Mononuclear cell (primary cell): ENCODE measurements at regions not wholly inside any gene's neighbourhood (a gene's known extent, or its start where the extent isn't known, plus 50 kb on each side); places are given as distances from the start of the nearest gene placed in this dataset.

Experiments used
- H3K27me3 ChIP-seq: 2 replicates; pipeline ENCODE4 v1.6.0; 2011; ENCODE audit warnings: low read length, control low read depth; ENCODE audit not compliant: insufficient read depth
- H3K4me1 ChIP-seq: 2 replicates; pipeline ENCODE4 v1.5.1; 2011; ENCODE audit warnings: mild to moderate bottlenecking, low read length, control low read depth; ENCODE audit not compliant: insufficient read depth
- H3K4me3 ChIP-seq: 2 replicates; pipeline ENCODE4 v1.5.1; 2011; ENCODE audit warnings: mild to moderate bottlenecking, low read length, moderate library complexity
- H3K9me3 ChIP-seq: 2 replicates; pipeline ENCODE4 v1.5.1; 2011; ENCODE audit warnings: low read depth, mild to moderate bottlenecking, control low read depth, low read length

- Histone ChIP-seq H3K9me3 (no peaks in the 10 kb centered on the region), H3K4me1 (no peaks in the 10 kb centered on the region), H3K27me3 (no peaks in the 10 kb centered on the region), H3K4me3 (no peak overlapping the region)
These were observed 125.5 kb downstream of the CHRM3 start for GRCh38 chr1:239511875-239512274.

DNA sequence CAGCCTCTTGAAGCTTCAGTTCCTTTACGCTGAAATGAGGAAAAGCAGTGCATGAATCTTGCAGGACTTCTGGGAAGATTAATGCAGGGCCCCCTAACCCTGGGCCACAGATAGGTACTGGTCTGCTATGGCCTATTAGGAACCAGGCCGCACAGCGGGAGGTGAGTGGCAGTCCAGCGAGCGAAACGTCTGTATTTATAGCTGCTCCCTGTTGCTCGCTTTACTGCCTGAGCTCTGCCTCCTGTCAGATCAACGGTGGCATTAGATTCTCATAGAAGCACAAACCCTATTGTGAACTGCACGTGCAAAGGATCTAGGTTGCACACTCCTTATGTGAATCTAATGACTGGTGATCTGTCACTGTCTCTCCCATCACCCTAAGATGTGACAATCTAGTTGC lies 130.2 kb downstream of the CHRM3 start:
- Histone ChIP-seq H3K9me3 (no peaks in the 10 kb centered on the region), H3K4me3 (no peak overlapping the region), H3K4me1 (no peaks in the 10 kb centered on the region), H3K27me3 (no peaks in the 10 kb centered on the region)

DNA sequence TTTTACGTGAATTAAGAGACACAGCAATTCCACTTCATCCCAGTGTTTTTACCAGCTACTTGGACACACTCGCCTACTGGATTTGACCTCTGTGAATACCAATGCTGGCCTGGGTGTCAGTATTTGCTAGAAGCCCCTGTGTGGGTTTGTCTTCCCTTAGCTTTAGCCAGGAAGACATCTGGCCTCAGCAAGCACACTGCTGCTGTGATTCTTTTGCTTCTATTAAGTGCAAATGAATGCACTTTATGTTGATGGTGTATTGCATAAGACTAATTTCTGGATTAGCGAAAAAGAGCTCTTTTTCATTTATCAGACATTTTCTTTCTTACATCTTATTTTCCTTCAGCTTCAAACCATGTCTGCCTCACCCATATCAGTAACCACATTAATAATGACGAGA lies 140.0 kb downstream of the CHRM3 start:
- Histone ChIP-seq H3K4me3 (no peak overlapping the region), H3K4me1 (no peaks in the 10 kb centered on the region), H3K27me3 (no peaks in the 10 kb centered on the region), H3K9me3 (no peaks in the 10 kb centered on the region)

DNA sequence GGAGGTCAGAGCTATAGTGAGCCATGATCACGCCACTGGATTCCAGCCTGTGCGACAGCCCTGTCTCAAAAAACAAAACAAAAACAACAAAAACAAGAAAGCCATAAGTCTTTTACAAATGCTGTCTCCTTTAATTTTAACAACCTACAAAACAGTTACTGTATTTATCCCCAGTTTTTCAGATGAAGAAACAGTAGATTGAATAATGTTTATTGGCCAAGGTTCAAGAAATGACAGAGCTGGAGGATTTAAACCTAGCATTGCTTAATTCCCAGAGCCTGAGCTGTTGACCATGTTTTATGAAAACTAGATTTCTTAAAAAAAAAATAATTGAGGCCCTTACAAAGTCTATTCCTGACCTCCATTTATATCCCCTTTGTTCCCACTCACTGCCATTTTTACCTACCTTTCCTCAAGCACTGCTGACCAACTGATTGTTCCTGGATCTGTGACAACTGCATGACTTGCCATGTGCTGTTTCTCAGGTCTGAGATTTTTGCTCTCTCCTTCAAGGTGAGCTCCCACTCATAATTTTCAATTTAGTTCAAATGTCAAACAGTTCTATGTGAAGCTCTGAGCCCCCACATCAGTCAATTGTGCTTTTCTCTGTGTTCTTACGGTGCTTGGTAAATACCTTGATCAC lies 140.8 kb downstream of the CHRM3 start:
- Histone ChIP-seq H3K9me3 (no peaks in the 10 kb centered on the region), H3K27me3 (no peaks in the 10 kb centered on the region), H3K4me3 (no peak overlapping the region), H3K4me1 (no peaks in the 10 kb centered on the region)

- Histone ChIP-seq H3K9me3 (no peaks in the 10 kb centered on the region), H3K27me3 (no peaks in the 10 kb centered on the region), H3K4me3 (no peak overlapping the region), H3K4me1 (no peaks in the 10 kb centered on the region)
These were observed 149.9 kb downstream of the CHRM3 start for GRCh38 chr1:239536165-239536849.

GRCh38 chr1:239537795-239538194 lies 151.4 kb downstream of the CHRM3 start:
- H3K9me3 ChIP-seq, result no peaks in the 10 kb centered on the region
- H3K4me1 ChIP-seq, result no peaks in the 10 kb centered on the region
- H3K27me3 ChIP-seq, result no peaks in the 10 kb centered on the region
- H3K4me3 ChIP-seq, result no peak overlapping the region

DNA sequence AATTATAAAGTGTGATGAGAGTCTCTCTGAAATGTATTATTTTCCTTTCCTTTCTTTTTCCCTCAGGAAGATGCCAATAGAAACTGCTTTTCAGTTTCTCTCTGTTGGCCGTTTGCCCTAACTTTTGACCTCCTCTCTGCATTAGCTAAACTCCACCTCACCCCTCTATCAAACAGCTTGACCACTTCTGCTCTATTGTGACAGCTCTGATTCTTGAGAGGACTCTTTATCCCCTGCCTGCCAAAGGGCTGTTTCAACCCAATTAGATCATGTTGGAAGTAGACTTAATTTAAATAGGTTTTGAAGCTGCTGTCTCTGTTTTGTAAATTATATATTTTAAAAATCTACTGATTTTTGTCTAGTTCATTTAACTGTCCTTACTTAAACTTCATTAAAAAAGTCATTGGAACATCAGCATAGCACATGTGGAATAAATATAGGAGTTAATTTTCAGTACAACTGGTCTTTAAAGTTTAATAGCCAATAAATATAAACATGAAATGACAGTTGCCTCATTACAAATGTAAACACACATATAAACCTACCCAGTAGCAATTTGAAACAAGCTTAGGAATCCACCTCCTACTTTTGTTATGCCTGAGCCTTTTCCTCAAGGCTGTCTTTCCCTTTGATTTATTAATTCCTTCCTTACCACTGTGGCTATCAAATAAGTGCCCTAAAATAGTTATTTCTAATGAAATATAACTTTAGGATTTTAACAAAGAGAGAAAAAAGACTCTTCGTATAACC lies 152.0 kb downstream of the CHRM3 start:
- Histone ChIP-seq H3K9me3 (no peaks in the 10 kb centered on the region), H3K4me1 (no peaks in the 10 kb centered on the region), H3K27me3 (no peaks in the 10 kb centered on the region), H3K4me3 (no peak overlapping the region)

GRCh38 chr1:239539051-239539450 lies 152.7 kb downstream of the CHRM3 start:
- no peaks in the 10 kb centered on the region for H3K4me1 ChIP-seq
- H3K4me3 ChIP-seq, result no peak overlapping the region
- H3K9me3 ChIP-seq, result no peaks in the 10 kb centered on the region
- H3K27me3 ChIP-seq, result no peaks in the 10 kb centered on the region

GRCh38 chr1:239539812-239540211 lies 153.4 kb downstream of the CHRM3 start:
- Histone ChIP-seq H3K4me1 (no peaks in the 10 kb centered on the region), H3K9me3 (no peaks in the 10 kb centered on the region), H3K4me3 (no peak overlapping the region), H3K27me3 (no peaks in the 10 kb centered on the region)

GRCh38 chr1:239543873-239544272 lies 157.5 kb downstream of the CHRM3 start:
- H3K9me3 ChIP-seq, result no peaks in the 10 kb centered on the region
- no peaks in the 10 kb centered on the region for H3K4me1 ChIP-seq
- no peak overlapping the region for H3K4me3 ChIP-seq
- H3K27me3 ChIP-seq, result no peaks in the 10 kb centered on the region

DNA sequence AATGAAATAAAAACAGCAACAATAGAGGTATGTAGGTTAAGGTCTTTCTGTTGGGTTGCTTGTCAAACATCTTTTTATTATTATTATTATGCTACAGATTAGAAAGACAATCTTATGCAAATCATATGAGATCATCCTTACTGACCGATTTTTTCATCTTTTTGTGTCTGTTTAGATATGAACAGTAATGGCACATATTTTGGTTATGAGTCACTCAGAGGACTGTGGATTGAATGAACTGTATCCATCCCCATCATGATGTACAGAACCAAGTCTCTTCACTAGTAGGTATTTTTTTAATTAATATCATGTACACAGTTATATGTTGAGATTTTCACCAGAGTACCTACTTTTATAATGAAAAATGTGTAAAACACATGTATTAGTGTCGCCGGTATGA lies 159.1 kb downstream of the CHRM3 start:
- Histone ChIP-seq H3K27me3 (no peaks in the 10 kb centered on the region), H3K4me3 (no peak overlapping the region), H3K9me3 (no peaks in the 10 kb centered on the region), H3K4me1 (no peaks in the 10 kb centered on the region)

DNA sequence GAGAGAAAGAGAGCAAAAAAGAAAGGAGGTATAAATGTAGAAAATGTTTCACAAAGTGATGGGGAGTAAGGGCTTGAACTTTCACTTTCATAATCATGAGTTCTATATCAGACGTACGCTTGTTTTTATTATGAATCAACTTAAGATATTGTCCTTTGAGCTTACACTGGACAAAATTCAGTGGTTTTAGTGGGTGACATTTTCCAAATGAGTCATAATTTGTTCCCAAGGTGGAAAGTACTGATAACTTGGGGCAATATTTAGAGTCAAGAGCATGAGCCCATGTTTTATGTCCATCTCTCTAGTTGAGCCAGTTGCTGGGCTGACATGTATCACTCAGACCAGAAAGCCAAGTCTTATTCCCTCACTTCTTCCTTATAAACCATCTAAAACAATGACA lies 161.6 kb downstream of the CHRM3 start:
- Histone ChIP-seq H3K9me3 (no peaks in the 10 kb centered on the region), H3K4me3 (no peak overlapping the region), H3K27me3 (no peaks in the 10 kb centered on the region), H3K4me1 (no peaks in the 10 kb centered on the region)

- Histone ChIP-seq H3K4me3 (no peak overlapping the region), H3K27me3 (no peaks in the 10 kb centered on the region), H3K9me3 (no peaks in the 10 kb centered on the region), H3K4me1 (no peaks in the 10 kb centered on the region)
These were observed 163.8 kb downstream of the CHRM3 start for GRCh38 chr1:239550178-239550577.

DNA sequence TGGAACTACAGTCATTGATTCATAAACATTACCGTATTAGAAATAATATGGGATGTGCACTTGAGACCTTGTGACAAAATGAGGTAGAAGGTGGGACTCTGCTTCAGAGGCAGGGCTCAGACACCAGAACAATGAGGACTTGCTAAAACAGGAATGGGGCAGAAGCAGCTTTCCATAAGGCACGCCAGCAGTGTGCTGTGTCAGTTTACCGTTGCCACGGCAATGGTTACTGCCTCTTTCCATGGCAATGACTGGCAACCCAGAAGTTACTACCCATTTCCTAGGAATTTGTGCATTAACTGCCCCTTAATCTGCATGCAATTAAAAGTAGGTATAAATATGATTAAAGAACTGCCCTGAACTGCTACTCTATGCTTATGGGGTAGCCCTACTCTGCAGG lies 169.0 kb downstream of the CHRM3 start:
- H3K9me3 ChIP-seq, result no peaks in the 10 kb centered on the region
- H3K4me3 ChIP-seq, result no peak overlapping the region
- no peaks in the 10 kb centered on the region for H3K27me3 ChIP-seq
- no peaks in the 10 kb centered on the region for H3K4me1 ChIP-seq

DNA sequence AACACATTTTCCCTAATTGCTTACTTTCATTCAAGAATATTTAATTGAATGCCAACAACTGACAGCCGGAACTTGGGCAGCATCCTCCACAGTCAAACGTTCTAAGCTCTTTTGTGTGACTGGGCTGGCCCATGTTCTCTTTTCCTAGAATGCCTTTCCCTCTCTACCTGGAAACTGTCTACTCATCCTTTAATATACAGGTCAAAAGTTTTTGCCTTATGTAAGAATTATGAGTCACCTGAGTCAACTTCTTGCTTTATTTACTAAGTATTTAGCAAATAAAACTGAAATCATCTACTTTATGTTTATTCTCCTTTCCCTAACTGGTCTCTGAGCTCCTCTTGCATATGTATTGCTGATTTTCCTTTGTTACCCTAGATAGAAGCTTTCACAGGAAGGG lies 172.2 kb downstream of the CHRM3 start:
- Histone ChIP-seq H3K27me3 (no peaks in the 10 kb centered on the region), H3K4me1 (no peaks in the 10 kb centered on the region), H3K9me3 (no peaks in the 10 kb centered on the region), H3K4me3 (no peak overlapping the region)
